ENCODE measurements at regions not wholly inside any gene's neighbourhood (a gene's known extent, or its start where the extent isn't known, plus 50 kb on each side); places are given as distances from the start of the nearest gene placed in this dataset.
"Not testable (repeated sequence)": the region's sequence is repeated elsewhere in the genome, so short reads cannot be mapped to it uniquely, and the experiment has no call there.

DNA sequence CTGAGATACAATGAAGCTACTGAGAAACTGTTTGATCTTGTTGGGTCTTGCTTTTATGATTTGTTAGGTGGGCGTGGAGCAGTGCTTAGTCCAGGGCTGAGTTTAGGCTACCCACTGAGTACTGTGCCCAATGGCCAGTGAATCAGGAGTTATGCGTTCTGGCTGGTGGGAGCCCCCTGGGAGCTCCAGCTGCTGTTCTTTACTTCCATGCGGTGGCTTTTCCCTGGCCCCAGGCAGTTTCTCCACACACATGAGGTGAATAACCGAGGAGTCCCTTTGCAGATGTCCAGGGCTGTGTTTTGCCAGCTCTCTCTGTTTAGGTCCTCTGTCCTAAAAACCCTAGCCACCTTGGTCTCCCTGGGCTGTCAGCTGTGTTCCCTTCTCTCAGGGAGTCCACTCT is 106.5 kb downstream of the KLF13 start:
- no peak for DNase-seq

DNA sequence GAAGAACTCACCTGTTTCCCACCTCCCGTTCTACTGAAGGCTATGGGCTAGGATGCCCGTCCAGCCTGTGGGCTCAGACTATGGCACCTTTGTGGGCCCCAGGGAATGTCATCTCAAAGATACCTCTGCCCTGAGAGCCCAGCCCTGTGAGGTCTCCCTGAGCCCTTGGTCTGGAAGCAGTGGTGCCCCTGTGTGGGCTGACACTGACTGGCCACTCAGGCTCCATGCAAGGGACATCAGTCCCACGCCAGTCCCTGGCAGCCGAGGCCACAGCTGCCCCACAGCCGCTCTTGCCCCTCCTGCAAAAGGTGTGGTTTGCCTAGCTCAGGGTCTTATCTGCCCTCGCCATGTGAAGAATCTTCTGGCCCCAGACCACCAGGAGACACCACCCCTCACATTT is 106.9 kb downstream of the KLF13 start:
- DNase-seq: no peak

DNA sequence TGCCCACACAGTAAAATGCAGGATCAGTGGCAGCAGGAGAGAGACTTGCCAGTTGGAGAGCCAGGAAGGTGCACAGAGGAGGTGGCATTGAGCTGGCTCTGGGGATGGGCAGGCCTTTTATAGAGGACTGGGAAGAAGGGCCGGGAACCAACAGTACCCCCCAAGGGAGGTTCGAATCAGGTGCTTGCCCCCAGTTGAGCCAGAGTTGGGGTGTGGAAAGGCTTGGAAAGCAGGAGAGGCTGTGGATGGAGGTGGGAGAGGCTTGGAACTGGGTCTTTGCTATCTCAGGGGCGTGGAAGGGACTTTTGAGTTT is 107.6 kb downstream of the KLF13 start:
- DNase-seq: no peak

DNA sequence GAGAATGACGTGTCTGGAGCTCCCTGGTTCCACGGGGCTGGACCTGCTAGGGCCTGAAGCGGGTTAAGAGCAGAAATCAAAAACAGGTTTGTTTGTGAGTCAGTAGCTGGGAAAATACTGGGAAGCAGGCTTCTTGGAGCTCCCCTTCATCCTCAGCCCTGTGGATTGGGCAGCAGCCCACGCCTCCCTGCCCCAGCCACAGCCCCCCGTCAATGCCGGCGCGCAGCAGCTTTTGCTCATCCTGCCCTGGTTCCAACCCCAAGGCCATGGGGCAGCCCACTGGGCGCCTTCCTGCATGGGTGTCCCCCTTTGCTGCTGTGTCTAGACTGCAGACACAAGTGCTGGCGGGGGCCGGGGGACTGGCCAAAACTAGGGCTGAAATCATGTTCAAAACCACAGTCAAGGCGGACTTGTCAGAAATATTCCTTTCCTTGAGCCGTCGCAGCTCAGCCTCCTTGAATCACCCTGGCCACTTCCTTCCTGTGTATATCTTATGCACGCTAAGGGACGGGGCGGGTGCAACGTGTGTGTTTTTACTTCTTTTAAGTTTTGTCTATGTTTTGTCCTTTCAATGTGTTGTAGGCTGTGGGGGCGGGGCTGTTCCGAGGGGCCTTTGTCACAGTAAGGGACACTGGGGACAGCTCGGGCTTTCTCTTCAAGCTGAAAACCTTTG is 108.1 kb downstream of the KLF13 start:
- DNase-seq: no peak

DNA sequence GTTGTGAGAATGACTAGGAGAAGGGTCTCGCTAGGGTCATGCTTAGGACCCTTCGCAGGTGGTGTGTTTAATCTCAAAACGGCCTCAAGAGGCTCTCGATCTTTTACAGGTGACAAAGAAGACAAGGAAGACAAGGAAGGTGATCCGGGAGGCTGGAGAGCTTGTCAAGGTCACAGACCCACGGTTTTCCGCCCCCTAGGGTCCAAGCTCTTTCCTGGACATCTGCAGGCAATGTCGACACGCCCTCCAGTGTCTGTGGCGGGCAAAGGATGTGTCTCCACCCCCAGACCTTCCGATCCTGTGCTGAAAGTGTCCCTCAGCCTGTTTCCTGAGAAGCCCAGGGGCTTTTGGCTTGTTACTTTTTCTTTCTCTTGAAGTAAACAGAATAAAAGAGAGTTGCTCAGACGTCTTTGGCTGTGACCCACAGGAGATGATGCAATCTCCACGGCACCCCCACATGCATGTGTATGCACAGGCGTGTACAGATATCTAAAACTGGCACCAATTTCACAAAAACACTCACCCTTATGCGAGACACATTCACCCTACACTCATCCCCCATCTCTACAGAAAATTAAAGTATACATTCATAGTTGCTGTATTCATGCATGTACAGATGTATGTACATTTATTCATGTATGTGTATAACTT is 108.8 kb downstream of the KLF13 start:
- peak; percentile 57 for DNase-seq

DNA sequence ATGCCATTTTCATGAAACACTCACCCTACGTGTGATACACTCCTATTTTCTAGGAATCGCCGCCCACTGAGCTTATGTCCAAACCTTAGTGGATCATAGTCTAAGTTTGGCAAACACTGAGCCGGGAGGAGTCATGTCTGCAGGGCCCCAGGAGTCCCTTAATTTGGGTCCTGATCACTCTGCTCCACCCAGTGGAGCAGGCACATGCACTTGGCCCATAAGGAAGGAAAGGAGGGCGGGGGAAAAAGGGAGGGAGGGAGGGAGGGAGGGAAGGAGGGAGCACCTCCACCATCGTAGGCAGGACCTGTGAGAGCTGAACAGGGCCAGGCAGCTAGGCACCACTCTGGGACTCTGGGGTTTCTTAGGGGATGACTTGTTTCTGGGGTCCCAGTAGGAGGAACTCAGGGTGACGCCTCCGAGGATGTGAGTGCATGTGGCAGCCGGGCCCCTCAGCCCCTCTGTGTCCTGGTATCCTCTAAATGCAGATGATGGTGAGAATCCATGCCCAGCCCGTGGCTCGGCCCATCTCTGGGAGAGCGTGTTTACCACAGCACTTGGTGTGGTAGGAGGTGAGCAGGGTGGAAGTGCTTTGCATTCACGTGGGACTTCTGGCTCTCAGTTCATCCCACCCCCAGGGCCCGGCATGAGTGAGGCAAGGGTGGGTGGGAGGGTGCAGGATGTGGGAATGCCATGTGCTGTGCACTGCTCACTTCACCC is 109.4 kb downstream of the KLF13 start:
- DNase-seq: no peak

DNA sequence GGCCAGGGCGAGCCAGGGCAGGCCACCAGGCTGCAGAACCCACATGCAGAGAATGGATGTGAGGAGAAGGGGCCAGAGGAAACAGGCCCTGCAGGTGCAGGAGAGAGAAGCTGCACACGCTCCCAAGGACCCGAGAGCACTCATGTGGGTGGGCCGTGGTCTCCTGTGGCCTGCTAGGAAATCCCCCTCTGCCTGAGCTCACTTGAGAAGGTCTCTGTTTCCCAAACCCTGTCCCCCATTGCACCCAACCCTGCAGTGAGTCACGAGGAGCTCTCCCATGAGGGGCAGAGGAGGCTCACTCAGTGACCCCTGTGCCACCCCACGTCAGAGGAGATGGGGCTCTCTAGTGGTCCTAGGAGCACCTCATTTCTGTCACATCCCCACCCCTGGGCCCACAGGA is 111.1 kb downstream of the KLF13 start:
- no peak for DNase-seq

DNA sequence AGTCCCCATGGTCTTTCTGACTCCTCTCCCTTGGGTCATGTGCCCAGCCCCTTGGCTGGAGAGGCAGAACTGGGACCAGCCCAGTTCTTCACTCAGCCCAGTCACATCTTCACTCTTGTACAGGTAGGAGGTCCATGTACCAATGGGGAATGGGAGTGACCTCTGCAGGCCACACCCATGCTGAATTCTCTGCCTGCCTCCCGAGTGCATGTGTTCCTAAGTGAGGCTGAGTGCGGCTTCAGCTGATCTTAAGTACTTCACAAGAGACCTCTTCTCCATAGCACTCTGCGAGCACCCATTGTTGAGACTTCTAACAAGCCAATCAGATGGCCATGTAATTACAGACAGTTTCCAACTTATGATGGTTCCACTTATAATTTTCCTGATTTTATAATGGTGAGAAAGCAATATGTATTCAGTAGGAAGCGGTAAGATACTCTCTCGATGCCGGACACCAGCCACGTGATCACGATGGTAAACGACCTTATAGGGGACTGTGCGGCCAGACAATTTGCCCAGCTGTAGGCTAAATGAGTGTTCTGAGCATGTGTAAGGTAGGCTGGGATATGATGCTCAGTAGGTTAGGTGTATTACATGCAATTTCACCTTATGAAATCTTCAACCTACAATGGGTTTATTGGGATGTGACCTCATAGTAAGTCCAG is 112.1 kb downstream of the KLF13 start:
- no peak for DNase-seq

DNA sequence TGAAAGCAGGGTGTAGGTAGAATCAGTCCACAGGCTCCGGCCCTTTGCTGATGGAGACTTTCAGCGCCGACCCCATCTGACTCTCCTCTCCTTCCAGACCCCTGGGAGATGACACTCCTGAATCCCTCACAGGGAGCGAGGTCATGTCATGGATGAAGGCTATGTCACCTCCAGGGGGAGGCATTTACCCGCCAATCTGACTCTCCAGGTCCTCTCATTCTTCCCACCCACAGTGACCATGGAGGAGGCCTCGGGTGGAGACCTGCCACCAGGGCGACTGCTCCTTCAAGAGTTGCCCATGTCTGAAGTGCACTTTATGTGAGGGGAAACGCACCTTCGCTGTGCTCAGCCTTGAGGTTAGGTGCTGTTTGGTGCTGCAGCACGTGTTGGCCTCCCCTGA is 112.7 kb downstream of the KLF13 start:
- DNase-seq: no peak

DNA sequence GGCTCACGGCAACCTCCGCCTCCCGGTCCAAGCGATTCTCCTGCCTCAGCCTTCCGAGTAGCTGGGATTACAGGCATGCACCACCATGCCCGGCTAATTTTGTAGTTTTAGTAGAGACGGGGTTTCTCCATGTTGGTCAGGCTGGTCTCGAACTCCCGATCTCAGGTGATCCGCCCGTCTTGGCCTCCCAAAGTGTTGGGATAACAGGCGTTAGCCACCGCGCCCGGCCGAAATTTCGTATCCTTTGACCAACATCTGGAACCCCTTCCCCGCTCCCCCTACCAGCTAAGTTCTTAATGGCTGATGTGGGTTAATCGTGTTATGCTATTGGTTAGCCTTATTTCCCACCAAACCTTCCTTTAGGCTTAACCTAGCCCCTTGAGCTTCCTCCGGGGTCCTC is 113.6 kb downstream of the KLF13 start:
- not testable (repeated sequence) for DNase-seq

DNA sequence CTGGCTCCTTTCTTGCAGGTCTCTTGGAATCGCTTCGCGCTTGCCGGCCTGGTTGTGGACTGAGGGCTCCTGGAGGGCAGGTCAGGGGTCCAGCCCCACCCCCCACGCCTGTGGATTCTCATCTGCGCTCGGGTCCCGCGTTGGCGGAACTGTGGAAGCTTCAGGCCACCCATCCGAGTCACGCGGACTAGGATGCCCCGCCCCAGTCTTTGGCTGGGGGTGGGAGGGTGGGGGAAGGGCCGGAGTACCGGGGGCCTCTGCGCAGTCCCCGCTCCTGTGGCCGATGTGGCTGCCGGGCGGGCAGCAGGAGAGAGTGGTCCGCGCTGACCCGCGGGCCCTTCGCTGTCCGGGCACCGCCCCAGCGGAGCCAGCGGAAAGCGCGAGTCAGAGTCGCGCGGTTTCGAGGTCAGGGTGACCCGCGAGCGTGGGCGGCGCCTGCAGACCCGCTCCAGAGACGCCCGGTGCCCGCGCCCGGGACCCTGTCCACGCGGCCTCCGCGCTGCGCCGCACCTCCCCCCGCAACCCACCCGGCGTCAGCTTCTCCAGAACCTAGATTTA is 114.2 kb downstream of the KLF13 start:
- DNase-seq: no peak

DNA sequence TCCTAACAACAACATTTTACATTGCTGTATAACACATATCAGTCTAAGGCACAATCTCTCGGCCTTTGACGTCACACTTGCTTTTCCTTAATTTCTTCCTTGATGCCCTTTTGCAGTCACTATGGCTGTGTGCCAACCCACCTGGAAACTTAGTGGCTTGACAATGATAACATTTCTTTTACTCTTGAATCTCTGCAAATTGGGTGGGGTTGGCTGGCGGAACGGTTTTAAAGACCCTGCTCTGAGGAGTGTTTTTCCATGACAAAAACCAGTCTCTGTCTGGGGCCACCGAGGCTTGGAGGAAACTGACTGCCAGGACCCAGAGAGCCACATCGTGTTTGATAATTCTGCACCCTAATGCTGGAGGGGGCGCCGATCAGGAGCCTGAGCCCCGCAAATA is 115.6 kb downstream of the KLF13 start:
- DNase-seq: no peak

DNA sequence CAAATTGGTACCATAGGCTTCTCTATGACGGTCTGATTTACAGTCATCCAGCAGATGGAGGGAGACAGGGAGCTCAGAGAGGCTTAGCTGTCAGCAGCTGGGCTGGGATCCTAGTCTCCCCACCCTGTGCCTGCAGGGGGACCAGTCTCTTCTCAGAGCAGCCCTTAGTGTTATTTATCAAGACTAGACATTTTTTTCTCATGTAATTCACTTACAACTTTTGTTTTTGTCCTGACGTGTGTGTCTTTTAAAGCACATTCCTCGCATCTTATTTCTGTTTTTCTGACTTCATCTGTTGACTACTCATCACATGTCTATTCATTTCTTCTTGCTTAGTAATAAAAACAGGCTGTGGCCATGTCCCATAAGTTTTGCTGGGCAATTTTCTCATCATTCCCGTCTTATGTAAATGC is 116.1 kb downstream of the KLF13 start:
- no peak for DNase-seq

DNA sequence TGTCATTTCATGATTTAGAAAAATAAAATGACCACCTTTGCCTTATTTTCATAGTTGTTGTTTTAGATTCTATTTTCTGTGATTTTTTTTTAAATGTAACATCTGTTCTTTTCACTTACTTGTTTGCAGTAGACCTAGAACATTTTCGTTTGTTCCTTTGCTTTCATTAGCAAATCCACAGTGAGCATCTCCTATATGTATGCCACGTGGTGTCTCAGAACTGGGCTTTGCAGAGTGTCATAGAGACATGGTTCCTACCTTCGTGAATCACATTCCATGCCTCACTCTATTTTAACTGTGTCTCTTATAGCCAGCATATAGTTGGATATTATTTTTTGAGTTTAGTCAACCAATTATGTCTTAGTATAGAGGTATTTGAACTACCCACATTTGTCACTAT is 118.2 kb downstream of the KLF13 start:
- DNase-seq: no peak

DNA sequence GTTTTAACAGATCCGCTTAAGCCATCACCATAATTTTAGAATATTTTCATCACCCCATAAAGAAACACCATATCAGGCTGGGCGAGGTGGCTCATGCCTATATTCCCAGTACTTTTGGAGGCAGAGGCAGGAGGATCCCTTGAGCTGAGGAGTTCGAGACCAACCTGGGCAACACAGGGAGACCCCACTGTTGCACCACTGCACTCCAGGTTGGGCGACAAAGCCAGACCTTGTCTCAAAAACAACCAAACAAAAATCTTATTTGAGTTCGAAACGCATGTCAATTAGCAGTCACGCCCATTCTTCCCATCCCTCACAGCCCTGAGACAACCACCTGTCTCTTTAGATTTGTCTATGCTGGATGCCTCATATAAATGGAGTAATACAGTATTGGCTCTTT is 119.9 kb downstream of the KLF13 start:
- DNase-seq: no peak

DNA sequence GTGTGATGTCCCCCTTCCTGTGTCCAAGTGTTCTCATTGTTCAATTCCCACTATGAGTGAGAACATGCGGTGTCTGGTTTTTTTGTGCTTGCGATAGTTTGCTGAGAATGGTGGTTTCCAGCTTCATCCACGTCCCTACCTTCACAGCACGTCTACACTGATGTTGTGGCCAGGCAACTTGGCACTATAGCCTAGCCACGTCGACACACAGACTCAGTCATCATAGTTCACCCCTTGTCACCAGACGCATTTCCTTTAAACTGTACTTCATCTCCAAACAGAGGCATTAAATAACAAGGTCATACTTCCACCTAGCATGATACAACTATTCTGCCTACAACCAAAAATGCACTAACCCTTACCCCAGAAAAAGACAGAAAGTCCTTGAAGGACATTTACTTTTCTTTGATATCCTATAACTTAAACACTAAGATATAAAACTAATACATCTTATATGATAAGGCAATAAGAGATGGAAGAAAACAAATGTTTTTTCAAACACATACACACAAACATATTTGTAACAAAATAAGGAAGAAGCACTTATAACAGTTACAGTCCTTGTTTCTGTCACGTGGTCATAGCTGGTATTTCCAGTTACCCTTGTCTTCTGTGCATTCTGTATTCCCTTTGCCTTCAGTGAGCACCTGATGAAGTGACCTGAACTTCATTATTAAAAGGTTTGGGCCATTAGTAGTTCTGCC is 121.4 kb downstream of the KLF13 start:
- no peak for DNase-seq

DNA sequence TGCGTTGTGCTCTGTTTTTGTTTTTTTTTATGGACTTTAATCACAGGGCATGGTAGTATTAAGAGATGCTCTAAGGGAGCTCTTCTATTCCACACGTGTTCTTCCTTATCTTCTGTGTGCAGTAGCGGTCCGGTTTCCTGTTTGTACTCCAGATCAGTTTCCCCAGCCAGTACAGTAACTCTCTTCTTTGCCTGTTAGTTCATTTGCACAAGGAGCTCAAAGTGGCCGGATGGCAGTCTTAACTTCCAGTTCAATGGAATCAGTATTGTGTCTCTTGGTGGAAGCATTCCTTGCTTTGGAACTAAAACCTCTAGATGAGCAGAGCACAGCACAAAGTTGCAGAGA is 122.0 kb downstream of the KLF13 start:
- DNase-seq: no peak

DNA sequence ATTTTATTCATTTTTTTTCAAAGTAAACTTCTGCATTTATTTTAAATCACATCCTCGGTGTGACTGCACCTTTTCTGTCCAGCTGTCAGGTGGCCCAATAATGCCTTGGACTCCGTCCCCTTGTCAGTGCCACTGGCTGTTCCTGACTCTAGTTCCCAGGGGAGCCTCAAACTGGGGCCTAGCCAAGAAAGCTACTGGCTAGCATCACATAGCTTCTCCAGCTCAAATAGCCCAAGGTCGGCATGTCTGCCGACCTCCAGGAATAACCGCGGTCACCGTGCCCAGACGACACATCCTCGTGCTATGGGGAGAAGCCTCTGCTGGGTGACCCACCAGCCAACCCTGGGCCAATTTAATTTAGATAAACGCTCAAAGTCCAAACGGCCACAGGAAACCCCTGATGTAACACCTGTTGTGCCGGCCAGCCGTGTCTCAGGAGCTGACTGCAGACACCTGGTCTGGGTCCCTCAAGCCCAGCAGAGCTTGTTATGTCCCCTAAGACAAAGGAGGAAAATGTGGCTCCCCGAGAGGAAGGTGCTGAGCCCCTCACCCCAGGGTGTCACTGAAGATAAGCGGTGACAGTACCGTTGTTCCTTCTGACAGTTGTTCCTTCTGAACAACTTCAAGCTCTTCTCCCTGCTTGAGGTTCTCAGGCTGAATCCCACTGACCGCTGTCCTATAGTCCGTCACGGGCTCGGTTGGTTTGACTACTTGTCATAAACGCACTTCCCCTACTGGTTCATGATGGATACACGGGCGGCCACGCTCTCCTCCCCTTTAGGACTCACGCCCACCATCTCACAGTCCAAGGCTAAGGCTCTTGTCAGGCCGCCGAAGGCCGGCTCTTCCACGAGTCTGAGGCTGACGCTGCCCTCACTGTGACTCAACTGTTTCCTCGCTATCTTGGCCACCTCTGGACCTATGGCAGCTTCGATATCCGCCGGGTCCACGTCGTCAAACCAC is 126.2 kb downstream of the KLF13 start:
- no peak for DNase-seq

DNA sequence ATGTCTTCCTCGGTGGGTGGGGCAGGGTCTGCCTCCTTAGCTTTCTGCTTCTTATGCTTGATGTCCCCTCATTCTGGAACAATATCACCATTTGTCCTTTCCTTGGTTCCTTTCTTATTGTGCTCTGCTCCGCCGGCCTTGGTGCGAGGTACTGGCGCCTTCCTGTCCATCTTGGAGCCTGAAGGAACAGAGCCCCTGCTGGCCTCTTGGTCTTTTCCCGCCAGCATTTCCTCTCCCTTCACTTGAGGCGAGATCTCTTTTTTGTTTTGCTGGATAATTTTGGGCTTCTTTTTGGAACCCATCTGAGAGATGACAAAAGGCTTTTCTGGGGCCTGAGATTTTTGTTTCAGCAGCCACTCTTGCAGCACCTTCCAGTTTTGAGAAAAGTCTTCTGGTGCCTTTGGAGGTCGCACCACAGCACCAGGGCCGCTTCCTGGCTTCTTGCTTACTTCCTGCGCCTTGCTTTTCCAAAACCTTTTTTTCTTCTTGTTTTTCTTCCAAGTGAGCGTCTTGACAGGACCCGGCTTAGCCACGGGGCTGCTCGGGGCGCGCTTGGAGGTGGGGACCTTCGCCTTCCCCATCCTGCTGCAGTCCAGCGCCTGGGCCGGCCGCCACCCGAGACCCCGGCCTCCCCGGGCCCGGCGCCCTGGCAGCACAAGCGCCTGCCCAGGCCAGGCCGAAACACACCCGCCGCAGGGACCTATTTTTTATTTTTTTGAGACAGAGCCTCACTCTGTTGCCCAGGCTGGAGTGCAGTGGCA is 127.1 kb downstream of the KLF13 start:
- no peak for DNase-seq

DNA sequence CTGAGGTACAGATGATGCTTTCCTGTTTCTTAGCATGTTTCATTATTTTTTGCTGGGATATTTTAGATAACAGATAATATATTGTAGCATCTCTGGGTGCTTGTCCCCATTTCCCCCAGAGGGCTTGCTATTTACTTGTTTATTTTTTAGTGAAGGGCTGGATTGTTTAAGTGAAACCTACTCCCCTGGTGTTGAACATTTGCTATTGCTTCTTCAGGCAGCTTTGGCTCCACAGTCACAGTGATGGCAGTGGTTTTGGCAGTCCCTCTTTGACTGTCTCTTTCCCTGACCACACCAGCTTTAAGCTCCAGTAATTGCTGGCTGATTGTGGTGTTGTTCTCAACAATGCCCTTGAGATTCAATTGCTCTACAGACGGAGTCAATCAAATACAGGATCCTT is 128.9 kb downstream of the KLF13 start:
- no peak for DNase-seq

All from NCI-H526 treated with DMSO at 0.1 percent for 48 hours (cell line).